ENCODE measurements at regions not wholly inside any gene's neighbourhood (a gene's known extent, or its start where the extent isn't known, plus 50 kb on each side); places are given as distances from the start of the nearest gene placed in this dataset.

DNA sequence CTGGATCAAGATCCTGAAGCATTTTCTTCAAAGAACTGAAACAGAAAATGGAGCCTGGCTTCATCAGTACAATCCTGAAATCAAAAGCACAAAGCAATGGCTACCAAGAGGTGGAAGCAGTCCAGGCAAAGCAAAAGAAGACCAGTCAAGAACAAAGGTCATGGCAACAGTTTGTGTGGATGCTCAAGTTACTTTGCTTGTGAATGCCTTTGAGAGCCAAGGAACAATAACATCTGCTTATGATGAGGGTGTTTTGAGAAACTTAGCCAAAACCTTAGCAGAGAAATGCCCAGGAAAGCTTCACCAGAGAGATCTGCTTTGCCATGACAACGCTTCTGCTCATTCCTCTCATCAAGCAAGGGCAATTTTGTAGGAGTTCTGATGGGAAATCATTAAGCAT is 723.1 kb downstream of the TMEM182 start:
- Histone ChIP-seq H3K9me3 (ENCODE audit: control insufficient read depth, low read depth, low read length) (no peaks in the 10 kb centered on the region), H2BK120ac (ENCODE audit: low read depth, low read length, poor library complexity, severe bottlenecking) (no peak overlapping the region), H3T11ph (ENCODE audit: low read length) (no peak overlapping the region), H4K20me1 (ENCODE audit: control insufficient read depth, insufficient read depth, insufficient read length) (no peaks in the 10 kb centered on the region), H4K91ac (ENCODE audit: insufficient read length, low read depth, low read length) (no peak overlapping the region), H2BK5ac (ENCODE audit: insufficient read length, low read length) (no peak overlapping the region), H3K56ac (ENCODE audit: insufficient read length, low read depth, low read length) (no peak overlapping the region), H2AFZ (ENCODE audit: low read length) (no peak overlapping the region), H4K5ac (ENCODE audit: insufficient read length, low read depth, low read length) (no peak overlapping the region), H3K4ac (ENCODE audit: low read depth, low read length) (no peak overlapping the region), H3K27me3 (ENCODE audit: insufficient read depth, low read length) (no peaks in the 10 kb centered on the region), H3K23ac (ENCODE audit: insufficient read length, low read depth, low read length) (no peak overlapping the region), H3K9ac (ENCODE audit: extremely low read depth, insufficient read length, low read length) (no peak overlapping the region), H2BK20ac (ENCODE audit: low read depth, low read length, poor library complexity, severe bottlenecking) (no peak overlapping the region), H2AK5ac (ENCODE audit: insufficient read length, low read length) (no peak overlapping the region), H3K27ac (ENCODE audit: insufficient read length, low read depth, low read length) (no peak overlapping the region), H2BK15ac (ENCODE audit: low read depth, low read length) (no peak overlapping the region), H3K79me2 (ENCODE audit: insufficient read depth, low read length) (no peaks in the 10 kb centered on the region), H3K4me2 (ENCODE audit: insufficient read depth, insufficient read length, low read length) (no peak overlapping the region), H3K4me1 (ENCODE audit: insufficient read depth, low read length) (no peaks in the 10 kb centered on the region), H3K79me1 (ENCODE audit: insufficient read depth, low read depth, low read length, poor library complexity, severe bottlenecking) (no peaks in the 10 kb centered on the region), H2BK12ac (ENCODE audit: insufficient read length, low read depth, low read length) (no peak overlapping the region), H3K23me2 (ENCODE audit: insufficient read length, low read depth, low read length, poor library complexity, severe bottlenecking) (no peaks in the 10 kb centered on the region), H3K14ac (ENCODE audit: insufficient read depth, low read length) (no peak overlapping the region), H3K18ac (ENCODE audit: insufficient read length, low read depth, low read length) (no peak overlapping the region), H4K8ac (replicated peaks; ENCODE audit: insufficient read length, low read depth, low read length) (no peak overlapping the region)
- Mint-ChIP-seq H3K36me3 (ENCODE audit: insufficient read depth in 1 of 3, low read depth in 3 of 3) (no peaks in the 10 kb centered on the region), H3K9me3 (no peaks in the 10 kb centered on the region), H3K27ac (no peak overlapping the region), H3K27me3 (ENCODE audit: low read depth) (no peaks in the 10 kb centered on the region), H3K4me1 (no peaks in the 10 kb centered on the region), H3K4me3 (no peak overlapping the region)
- WGBS (ENCODE audit: extremely low coverage, insufficient read length, low lambda C conversion rate), result no CpG with 5 or more reads among the region's 1 CpG
- TF ChIP-seq, protein P1, sequence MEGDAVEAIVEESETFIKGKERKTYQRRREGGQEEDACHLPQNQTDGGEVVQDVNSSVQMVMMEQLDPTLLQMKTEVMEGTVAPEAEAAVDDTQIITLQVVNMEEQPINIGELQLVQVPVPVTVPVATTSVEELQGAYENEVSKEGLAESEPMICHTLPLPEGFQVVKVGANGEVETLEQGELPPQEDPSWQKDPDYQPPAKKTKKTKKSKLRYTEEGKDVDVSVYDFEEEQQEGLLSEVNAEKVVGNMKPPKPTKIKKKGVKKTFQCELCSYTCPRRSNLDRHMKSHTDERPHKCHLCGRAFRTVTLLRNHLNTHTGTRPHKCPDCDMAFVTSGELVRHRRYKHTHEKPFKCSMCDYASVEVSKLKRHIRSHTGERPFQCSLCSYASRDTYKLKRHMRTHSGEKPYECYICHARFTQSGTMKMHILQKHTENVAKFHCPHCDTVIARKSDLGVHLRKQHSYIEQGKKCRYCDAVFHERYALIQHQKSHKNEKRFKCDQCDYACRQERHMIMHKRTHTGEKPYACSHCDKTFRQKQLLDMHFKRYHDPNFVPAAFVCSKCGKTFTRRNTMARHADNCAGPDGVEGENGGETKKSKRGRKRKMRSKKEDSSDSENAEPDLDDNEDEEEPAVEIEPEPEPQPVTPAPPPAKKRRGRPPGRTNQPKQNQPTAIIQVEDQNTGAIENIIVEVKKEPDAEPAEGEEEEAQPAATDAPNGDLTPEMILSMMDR (conservative IDR thresholded peaks at IDR 0.05), result no peak
- DNase-seq, result no peak
